ENCODE measurements at regions not wholly inside any gene's neighbourhood (a gene's known extent, or its start where the extent isn't known, plus 50 kb on each side); places are given as distances from the start of the nearest gene placed in this dataset.
"Not testable (repeated sequence)": the region's sequence is repeated elsewhere in the genome, so short reads cannot be mapped to it uniquely, and the experiment has no call there.

- DNase-seq: no peak
These were observed 446.1 kb downstream of the SIPA1L2 start for GRCh38 chr1:232183802-232184201.

- no peak for DNase-seq
These were observed 446.6 kb downstream of the SIPA1L2 start for GRCh38 chr1:232183266-232183800.

DNA sequence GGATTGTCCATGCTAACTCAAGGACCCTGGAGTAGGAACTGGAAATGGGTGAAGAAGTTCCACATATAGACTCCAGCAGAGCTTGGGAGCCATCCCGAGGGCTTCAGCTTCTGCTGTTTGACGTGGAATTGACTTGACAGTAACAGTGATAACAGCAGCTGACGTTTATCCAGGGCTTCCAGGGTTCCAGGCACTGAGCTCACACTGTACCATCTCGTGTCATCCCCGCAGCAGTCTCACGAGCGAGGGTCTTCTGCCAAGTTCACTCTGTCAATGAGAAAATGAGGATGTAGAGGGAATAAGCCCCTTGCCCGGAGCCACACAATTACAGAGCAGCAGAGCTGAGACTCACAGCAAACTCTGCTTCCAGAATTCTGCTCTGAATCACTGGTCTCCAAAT lies 447.7 kb downstream of the SIPA1L2 start:
- no peak for DNase-seq

DNA sequence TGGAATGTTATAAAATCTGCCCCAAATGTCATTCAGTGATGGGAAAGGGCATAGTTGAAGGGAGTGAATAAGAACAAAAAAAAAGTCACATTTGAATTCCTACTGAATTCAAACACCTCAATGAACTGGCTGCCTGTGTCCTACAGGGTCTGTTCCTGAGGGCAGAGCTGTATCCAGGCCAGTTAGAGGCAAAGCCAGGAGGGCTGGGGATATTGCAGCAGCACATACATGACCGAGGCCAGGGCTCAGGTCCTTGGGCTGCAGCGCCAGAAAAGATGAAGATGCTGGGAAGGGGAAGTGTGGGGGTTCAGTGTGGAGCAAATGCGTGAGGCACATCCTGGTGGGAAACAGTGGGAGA lies 449.2 kb downstream of the SIPA1L2 start:
- DNase-seq: no peak

DNA sequence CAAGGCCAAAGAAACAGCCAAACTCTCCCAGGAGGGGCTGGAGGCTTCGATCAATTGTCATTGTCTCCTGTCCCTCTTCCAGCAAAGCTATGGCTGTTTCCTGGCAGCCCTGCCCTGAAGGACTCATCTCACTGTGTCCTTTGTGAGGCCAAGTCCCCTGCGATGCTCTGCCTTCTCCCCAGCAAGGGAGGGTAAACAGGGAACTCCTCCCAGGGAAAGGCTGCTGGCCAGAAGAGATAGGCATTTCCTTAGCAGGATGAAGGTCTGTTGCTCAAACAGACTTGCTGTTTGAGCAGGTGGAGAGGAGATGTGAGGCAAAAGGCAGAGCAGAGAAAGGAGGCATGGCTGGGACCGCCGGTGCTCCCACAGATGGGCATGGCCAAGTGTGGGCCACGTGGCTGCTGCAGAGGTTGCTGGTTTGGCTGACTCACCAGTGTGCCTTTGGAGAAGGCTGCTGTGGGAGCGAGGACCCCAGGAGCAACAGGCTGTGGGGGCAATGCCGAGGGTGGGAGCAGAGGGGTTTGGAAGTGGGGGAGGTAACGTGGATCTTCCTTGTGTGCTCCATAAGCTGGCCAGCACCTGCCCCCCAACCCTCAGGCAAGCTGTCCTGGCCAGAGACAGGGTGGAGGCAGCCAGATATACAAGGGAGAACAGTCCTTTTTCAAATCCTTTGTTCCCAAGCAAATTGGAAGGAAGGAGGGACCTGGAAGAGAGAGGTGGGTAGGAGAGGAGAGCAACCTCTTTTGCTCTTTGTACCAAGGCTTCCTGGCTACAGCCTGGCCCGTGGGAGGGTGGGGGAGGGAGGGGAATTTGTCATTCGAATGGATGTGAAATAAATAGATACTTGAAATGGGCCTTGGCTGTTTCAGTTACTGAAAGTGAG lies 449.8 kb downstream of the SIPA1L2 start:
- DNase-seq: no peak

DNA sequence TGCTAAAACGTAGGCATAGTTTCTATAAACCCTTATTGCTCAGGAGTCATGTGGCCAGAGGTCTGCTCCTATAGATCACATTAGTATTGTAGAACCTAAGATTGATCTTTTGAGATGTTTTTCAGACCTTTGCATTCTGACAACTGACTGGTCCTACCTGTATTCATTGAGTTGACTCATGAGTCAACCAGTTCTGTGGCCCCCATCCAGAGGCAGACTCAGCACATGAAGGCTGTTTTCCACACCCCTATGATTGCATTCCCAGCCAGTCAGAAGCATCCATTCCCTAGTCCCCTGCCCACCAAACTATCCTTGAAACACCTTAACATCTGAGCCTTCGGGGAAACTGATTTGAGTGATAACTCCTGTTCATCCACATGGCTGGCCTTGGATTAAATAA lies 451.7 kb downstream of the SIPA1L2 start:
- no peak for DNase-seq

- no peak for DNase-seq
These were observed 452.5 kb downstream of the SIPA1L2 start for GRCh38 chr1:232177438-232177837.

- DNase-seq: no peak
These were observed 453.7 kb downstream of the SIPA1L2 start for GRCh38 chr1:232176222-232176621.

- DNase-seq: no peak
These were observed 455.6 kb downstream of the SIPA1L2 start for GRCh38 chr1:232174306-232174705.

DNA sequence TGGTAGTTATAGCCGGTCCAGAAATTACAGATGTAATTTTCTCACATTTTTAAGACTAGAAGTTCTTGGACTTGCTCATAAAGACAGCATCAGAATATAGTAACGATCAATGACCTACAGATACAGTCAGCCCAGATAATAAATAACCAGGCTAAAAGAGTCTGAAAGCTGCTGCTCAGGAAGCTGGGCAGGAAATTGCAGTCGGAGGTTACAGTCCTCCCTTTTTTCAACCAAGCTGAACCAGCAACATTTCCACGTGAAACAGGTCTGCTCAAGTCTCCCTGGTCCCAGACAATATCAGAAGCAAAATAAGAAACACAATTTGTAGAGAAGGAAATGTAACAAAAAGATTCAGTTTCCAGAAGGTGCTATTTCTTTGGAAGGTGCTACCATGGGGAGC lies 457.4 kb downstream of the SIPA1L2 start:
- no peak for DNase-seq

GRCh38 chr1:232170909-232171308 lies 459.0 kb downstream of the SIPA1L2 start:
- DNase-seq: no peak

DNA sequence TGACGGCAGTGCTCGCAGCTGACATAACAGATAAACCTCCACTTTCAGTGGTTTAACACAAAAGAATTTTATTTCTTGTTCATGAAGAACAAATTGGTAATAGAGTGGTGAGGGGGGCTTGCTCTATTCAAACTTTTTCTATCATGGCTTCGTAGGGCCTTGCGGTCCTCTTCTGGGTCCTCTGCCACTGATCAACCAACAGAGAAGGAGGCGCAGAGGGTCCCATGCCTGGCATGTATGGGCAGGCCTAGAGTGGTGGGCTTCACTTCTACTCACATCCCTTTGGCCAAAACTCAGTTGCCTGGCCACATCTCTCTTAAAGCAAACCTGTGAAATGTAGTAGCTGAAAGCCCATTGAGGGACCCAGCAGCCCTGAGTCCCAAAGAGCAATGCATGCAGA lies 460.5 kb downstream of the SIPA1L2 start:
- no peak for DNase-seq

DNA sequence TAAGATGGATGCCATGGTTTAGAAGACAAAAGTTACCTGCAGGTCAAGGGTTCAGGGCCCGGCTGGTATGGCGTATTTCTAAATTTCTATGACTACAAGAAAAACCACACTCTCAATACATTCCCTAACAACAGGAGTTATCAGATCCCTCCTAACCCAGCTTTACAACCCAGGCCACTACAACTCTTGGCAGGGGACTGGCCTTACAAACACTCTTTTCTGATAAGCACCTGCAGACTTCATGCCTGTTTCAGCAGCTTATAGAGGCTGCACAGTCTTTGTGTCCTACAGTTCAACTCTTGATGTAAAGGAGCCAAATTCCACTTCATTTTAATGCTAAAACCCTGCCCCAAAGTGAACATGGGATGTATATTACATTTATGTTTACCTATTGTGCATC lies 461.4 kb downstream of the SIPA1L2 start:
- no peak for DNase-seq

DNA sequence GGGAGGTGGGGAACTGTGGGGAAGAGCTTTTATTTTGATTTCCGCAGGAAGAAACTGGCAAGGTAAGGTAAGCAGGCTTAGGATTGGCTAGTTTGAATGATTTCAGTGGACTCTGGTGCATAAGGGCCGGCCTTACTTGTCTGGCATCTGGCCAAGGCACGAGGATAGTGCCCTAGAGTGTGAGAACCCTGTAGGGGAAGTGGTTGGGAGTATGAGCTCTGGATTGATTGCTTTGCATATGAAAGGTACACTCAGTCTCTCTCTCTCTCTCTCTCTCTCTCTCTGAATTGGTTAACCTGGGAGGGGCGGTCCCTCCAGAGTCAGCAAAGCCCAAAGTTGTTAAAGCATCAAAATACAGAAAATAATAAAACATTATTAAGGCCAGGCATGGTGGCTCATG lies 463.0 kb downstream of the SIPA1L2 start:
- DNase-seq: no peak

DNA sequence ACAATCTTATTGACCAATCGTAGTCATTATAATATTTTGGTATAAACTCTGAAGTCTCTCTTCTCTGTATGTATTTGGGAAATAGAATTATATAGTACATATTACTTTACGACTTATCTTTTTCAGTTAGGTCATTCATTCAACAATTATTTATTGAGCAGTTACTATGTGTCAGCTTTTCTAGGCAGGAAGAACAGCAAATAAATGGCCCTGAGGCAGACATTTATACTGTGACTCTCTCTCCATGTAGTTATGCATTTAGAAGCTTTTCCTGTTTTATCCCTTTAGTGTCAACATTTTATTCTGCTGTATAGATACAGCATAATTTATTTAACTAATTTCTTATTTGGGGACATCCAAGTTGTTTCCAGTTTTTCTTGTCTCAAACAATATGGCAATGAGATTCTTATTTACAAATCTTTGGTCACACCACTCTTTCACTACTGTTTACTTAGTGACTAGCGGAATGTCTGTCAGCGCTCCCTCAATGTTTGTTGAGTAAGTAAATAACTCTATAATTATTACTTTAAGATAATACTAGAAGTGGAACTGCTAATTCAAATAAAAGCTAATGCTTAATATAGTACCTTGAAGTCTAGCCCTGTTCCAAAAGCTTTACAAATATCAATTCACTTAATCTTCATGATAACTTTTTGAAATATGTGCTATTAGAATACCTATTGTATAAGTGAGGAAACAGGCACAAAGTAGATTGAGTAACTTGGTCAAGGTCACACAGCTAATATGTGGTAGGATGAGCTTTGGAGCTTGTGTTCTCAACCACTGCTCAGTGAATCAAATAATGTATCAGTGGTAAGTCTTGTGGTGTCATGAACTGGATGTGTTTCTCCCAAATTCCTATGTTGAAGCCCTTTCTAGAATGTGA lies 465.6 kb downstream of the SIPA1L2 start:
- no peak for DNase-seq

GRCh38 chr1:232163533-232163932 lies 466.4 kb downstream of the SIPA1L2 start:
- no peak for DNase-seq

- DNase-seq: no peak
These were observed 467.9 kb downstream of the SIPA1L2 start for GRCh38 chr1:232162001-232162400.

GRCh38 chr1:232158558-232158957 lies 471.4 kb downstream of the SIPA1L2 start:
- not testable (repeated sequence) for DNase-seq

- DNase-seq: not testable (repeated sequence)
These were observed 473.9 kb downstream of the SIPA1L2 start for GRCh38 chr1:232156070-232156469.

- no peak for DNase-seq
These were observed 476.3 kb downstream of the SIPA1L2 start for GRCh38 chr1:232153652-232154051.

- DNase-seq: no peak
These were observed 479.0 kb downstream of the SIPA1L2 start for GRCh38 chr1:232150770-232151548.

DNA sequence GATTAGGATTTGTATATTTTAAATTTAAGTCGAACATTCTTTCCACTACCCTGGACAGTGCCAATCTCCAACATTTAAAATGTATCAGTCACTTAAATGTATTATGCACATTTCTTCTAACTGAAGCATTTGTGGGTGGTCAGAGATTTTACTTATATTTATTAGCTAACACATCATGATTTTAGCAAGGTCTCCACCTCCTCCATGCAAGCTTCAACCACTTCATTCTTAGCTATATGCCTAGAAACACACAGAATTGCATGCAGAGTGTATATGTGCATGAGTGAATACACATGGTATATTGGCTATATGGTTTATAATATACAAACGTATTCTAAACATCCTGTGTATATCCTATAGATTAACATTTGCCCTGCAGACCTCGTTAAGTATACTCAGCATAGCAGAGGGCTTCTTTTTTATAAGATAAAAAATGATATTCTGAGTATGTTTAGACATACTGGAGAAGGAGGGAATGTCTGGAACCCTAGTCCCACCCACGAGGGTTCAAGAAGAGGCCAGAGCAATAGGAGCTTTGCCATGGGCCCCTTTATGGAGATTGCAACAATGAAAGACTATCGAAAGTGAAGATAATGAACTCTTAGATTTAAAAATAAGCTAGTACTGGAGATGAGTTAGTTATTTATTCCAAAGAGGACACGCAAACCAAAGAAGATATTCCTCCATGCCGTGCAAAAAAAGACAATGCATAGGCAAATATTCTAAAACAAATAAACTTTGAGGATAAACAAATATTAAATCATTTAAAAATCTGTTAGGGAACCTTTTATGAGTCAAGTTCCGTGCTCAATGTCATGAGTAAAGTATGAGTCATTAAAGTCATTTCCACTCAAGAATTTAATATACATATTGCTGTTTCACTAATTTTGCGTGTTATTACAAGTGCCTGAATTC lies 480.4 kb downstream of the SIPA1L2 start:
- DNase-seq: no peak
